ENCODE measurements at regions not wholly inside any gene's neighbourhood (a gene's known extent, or its start where the extent isn't known, plus 50 kb on each side); places are given as distances from the start of the nearest gene placed in this dataset.

DNA sequence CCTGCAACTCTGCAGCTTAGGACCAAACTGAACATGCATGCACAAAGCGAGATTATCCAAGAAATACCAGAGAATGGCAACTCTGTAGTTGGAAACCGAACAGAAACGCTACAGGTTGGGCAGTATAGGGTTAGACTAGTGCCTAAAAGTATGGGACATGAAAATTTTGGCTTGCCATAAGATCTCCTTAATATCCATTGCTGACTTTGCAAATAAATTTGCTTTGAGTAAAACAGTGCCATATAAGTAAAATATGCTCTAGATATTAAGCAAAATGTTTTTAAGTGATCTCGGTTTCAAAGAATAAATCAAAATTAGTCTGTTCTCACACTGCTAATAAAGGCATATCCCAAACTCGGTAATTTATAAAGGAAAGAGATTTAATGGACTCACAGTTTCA lies 456.0 kb downstream of the PRDM9 start:
- Mint-ChIP-seq H3K36me3 (no peaks in the 10 kb centered on the region), H3K4me3 (no peak overlapping the region), H3K27ac (no peak overlapping the region), H3K9me3 (peaks cover 10% of the 10 kb centered on the region), H3K27me3 (ENCODE audit: low read depth) (no peaks in the 10 kb centered on the region), H3K4me1 (no peaks in the 10 kb centered on the region)
- TF ChIP-seq, protein P1, sequence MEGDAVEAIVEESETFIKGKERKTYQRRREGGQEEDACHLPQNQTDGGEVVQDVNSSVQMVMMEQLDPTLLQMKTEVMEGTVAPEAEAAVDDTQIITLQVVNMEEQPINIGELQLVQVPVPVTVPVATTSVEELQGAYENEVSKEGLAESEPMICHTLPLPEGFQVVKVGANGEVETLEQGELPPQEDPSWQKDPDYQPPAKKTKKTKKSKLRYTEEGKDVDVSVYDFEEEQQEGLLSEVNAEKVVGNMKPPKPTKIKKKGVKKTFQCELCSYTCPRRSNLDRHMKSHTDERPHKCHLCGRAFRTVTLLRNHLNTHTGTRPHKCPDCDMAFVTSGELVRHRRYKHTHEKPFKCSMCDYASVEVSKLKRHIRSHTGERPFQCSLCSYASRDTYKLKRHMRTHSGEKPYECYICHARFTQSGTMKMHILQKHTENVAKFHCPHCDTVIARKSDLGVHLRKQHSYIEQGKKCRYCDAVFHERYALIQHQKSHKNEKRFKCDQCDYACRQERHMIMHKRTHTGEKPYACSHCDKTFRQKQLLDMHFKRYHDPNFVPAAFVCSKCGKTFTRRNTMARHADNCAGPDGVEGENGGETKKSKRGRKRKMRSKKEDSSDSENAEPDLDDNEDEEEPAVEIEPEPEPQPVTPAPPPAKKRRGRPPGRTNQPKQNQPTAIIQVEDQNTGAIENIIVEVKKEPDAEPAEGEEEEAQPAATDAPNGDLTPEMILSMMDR (IDR thresholded peaks at IDR 0.05; ENCODE audit: unreplicated experiment): no peak
- no peak for DNase-seq (ENCODE audit: low spot score in 2 of 2, unreplicated experiment in 2 of 2)

DNA sequence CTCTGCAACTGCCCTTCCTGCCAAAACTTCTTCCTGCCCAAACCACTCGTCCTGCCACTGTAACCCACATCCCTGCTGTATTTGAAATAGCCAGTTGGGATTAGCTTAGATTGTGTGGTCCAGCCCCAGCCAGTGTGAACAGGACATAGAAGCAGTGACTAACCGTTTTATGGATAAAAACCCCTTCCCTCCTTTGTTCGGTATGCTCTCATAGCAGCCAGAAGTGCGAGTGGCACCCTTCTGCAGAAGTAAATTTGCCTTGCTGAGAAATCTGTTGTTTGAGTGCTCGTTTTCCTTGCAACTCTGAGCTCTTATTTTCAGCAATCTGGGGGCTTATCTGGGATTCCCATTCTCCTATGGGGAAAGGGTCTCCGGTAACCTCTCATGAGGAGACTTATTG lies 470.0 kb downstream of the PRDM9 start:
- H3K27me3 Mint-ChIP-seq (ENCODE audit: low read depth): no peaks in the 10 kb centered on the region
- H3K4me3 Mint-ChIP-seq: no peak overlapping the region
- TF ChIP-seq, protein P1 (IDR thresholded peaks at IDR 0.05; ENCODE audit: unreplicated experiment): no peak
- DNase-seq (ENCODE audit: low spot score in 2 of 2, unreplicated experiment in 2 of 2): no peak
- no peaks in the 10 kb centered on the region for H3K36me3 Mint-ChIP-seq
- peaks cover 46% of the 10 kb centered on the region for H3K9me3 Mint-ChIP-seq
- no peaks in the 10 kb centered on the region for H3K4me1 Mint-ChIP-seq
- no peak overlapping the region for H3K27ac Mint-ChIP-seq

DNA sequence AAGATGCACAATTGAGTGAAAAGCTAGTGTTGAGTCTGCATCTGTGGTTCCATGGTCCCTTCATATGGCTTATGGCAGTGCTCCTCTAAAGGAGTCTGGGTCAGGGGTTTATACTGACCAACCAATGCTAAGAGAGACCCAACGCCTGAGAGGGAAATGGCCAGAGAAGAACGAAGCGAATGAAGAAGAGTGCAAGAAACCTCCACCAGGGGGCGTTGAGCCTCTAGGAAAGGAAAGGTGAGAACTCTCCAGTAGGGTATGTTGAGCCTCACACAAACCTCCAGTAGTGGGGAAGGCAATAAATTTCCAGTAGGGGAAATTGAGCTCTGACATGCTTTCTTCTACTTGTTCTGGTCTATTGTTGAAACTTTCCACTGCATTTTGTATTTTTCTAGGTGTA lies 470.6 kb downstream of the PRDM9 start:
- H3K4me1 Mint-ChIP-seq: no peaks in the 10 kb centered on the region
- TF ChIP-seq, protein P1 (IDR thresholded peaks at IDR 0.05; ENCODE audit: unreplicated experiment): peak; percentile 39
- H3K9me3 Mint-ChIP-seq: peaks cover 46% of the 10 kb centered on the region
- no peak overlapping the region for H3K27ac Mint-ChIP-seq
- no peaks in the 10 kb centered on the region for H3K36me3 Mint-ChIP-seq
- no peaks in the 10 kb centered on the region for H3K27me3 Mint-ChIP-seq (ENCODE audit: low read depth)
- H3K4me3 Mint-ChIP-seq: no peak overlapping the region
- DNase-seq (ENCODE audit: low spot score in 2 of 2, unreplicated experiment in 2 of 2): no peak

DNA sequence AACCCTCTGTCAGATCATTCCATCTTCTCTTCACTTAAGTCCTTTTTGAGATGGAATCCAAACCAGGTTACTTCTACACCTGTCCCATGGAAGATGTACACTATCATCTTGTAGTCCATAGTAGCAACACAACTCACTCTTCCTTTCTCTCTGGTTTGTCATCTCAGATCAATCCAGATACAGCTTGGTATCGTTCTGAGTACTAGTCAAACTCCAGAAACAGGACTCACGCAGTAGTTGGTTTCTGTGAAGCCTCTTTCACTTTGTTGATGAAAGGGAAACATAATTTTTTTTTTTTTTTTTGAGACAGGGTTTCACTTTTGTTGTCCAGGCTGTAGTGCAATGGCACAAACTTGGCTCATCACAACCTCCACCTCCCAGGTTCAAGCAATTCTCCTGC lies 484.0 kb downstream of the PRDM9 start:
- H3K4me1 Mint-ChIP-seq: peaks cover 2% of the 10 kb centered on the region
- no peaks in the 10 kb centered on the region for H3K9me3 Mint-ChIP-seq
- no peaks in the 10 kb centered on the region for H3K36me3 Mint-ChIP-seq
- H3K27ac Mint-ChIP-seq: no peak overlapping the region
- no peaks in the 10 kb centered on the region for H3K27me3 Mint-ChIP-seq (ENCODE audit: low read depth)
- DNase-seq (ENCODE audit: low spot score in 2 of 2, unreplicated experiment in 2 of 2): no peak
- TF ChIP-seq, protein P1 (IDR thresholded peaks at IDR 0.05; ENCODE audit: unreplicated experiment): no peak
- no peak overlapping the region for H3K4me3 Mint-ChIP-seq

DNA sequence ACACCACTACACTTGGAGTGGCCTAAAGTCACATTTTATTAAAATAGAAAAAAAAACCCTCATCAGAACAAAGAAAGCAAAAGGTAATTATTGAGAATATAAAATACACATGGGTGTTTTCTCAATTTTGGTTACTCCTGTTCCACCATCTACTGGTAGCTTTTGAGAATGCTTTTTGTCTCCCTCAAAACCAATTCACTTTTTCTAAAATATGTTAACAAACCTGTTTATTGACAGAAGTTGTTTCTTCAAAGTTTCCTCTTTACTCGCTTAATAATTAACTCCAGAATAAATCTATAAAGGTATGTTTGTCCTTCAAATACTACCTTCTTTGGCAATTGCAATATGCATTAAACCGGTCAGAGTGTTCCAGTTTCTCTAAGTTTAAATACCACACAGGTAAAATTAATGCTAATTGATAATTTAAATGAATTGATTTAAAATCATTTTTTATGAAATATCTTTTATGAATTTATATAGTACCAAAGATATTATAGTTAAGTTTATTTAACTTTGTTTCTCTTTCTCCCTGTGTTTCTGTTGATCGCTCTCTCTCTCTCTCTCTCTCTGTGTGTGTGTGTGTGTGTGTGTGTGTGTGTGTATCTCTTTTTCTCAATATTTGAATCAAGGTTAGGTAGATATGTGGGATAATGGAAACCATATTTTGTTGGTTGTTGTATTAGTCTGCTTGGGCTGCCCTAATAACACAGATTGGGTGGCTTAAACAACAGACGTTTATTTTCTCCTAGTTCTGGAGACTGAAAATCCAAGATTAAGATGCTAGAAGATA lies 487.4 kb downstream of the PRDM9 start:
- peaks cover 3% of the 10 kb centered on the region for H3K4me1 Mint-ChIP-seq
- no peak overlapping the region for H3K4me3 Mint-ChIP-seq
- H3K9me3 Mint-ChIP-seq: no peaks in the 10 kb centered on the region
- H3K27ac Mint-ChIP-seq: no peak overlapping the region
- TF ChIP-seq, protein P1 (IDR thresholded peaks at IDR 0.05; ENCODE audit: unreplicated experiment): peak; percentile 38
- no peaks in the 10 kb centered on the region for H3K36me3 Mint-ChIP-seq
- no peaks in the 10 kb centered on the region for H3K27me3 Mint-ChIP-seq (ENCODE audit: low read depth)
- no peak for DNase-seq (ENCODE audit: low spot score in 2 of 2, unreplicated experiment in 2 of 2)

All from mesothelial cell of epicardium (in vitro differentiated cells).